NB4 (cell line): ENCODE measurements at regions not wholly inside any gene's neighbourhood (a gene's known extent, or its start where the extent isn't known, plus 50 kb on each side); places are given as distances from the start of the nearest gene placed in this dataset.
"Not testable (repeated sequence)": the region's sequence is repeated elsewhere in the genome, so short reads cannot be mapped to it uniquely, and the experiment has no call there.

ENCODE experiments used
- DNase-seq: peaks from one replicate; pipeline ENCODE4 v3.0.0; 2010; ENCODE audit warnings: low read depth
- H3K4me3 ChIP-seq: one replicate; pipeline ENCODE4 v1.5.1; 2011; ENCODE audit warnings: mild to moderate bottlenecking, low read depth, low read length, moderate library complexity
- MYC ChIP-seq: IDR thresholded peaks from 2 replicates; pipeline ENCODE4 v1.6.1; 2011; ENCODE audit warnings: low read depth, low read length
- POLR2A ChIP-seq: IDR thresholded peaks from 2 replicates; pipeline ENCODE4 v1.6.1; 2011; ENCODE audit warnings: mild to moderate bottlenecking; ENCODE audit not compliant: insufficient read length; ENCODE audit errors: extremely low read depth
- TF ChIP-seq, protein P1 (sequence below): IDR thresholded peaks from one replicate; pipeline ENCODE4 v1.5.1; 2012; ENCODE audit warnings: low read depth, low read length
- TF ChIP-seq, protein P2 (sequence below): IDR thresholded peaks from 2 replicates; pipeline ENCODE4 v1.6.1; 2011; ENCODE audit warnings: low read depth, low read length

DNA sequence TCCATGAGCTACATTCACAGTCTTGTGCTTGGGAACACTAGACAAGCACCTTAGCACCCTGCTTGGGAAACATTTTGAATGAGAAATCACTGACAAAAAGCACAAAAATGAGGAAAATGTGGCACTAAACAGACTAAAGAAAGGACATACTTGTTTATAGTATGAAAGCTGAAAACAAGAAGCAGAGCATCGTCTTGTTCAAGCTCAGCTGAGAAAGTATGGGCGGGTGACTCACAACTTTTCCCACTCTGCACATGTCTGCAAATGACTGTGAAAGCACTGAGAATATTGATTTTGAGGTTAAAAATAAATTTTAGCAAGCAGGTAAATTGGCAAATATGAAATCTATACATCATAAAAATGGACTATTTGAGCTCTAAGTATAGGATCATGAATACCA, 725.3 kb downstream of the COL12A1 start:
- no peak for DNase-seq
- no peak for TF ChIP-seq POLR2A
- TF ChIP-seq, protein P1, sequence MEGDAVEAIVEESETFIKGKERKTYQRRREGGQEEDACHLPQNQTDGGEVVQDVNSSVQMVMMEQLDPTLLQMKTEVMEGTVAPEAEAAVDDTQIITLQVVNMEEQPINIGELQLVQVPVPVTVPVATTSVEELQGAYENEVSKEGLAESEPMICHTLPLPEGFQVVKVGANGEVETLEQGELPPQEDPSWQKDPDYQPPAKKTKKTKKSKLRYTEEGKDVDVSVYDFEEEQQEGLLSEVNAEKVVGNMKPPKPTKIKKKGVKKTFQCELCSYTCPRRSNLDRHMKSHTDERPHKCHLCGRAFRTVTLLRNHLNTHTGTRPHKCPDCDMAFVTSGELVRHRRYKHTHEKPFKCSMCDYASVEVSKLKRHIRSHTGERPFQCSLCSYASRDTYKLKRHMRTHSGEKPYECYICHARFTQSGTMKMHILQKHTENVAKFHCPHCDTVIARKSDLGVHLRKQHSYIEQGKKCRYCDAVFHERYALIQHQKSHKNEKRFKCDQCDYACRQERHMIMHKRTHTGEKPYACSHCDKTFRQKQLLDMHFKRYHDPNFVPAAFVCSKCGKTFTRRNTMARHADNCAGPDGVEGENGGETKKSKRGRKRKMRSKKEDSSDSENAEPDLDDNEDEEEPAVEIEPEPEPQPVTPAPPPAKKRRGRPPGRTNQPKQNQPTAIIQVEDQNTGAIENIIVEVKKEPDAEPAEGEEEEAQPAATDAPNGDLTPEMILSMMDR, result no peak
- TF ChIP-seq, protein P2, sequence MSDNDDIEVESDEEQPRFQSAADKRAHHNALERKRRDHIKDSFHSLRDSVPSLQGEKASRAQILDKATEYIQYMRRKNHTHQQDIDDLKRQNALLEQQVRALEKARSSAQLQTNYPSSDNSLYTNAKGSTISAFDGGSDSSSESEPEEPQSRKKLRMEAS, result no peak
- no peak for TF ChIP-seq MYC
- H3K4me3 ChIP-seq, result no peak overlapping the region

DNA sequence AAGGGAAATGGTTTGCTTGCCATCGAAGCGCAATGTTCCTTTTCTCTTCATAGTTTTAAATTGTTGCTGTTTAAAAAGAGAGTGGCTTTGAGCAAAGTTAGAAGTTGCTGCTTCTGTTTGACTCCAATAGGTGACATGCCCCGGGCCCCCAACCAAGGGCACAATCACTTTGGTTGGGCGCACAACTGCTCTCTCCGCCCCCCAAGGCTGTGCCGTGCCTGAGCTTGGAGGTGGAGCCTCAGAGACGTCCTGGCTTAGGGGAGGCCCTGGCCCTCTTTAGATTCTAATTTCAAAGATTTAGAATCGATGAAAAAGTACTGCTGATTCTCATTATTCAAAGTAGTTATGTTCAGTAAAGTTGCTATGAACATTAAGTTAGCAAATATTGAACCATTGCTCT, 725.9 kb downstream of the COL12A1 start:
- no peak overlapping the region for H3K4me3 ChIP-seq
- no peak for TF ChIP-seq MYC
- DNase-seq, result no peak

DNA sequence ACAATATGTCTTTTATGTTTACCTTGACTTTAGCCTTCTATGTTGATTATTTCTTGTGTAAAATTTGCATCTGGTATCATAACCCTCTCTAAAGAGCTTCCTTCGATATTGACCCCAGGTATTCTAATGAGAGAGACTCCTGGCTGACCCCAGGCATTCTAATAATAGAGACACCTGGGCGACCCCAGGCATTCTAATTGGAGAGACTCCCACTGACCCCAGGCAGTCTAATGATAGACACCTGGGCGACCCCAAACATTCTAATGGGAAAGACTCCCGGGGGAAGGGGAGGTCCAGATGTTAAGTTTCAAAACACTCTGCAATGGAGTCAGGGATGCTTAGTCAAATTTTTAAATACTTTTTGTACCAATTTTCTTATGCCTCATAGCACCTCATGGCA, 726.4 kb downstream of the COL12A1 start:
- no peak for DNase-seq
- TF ChIP-seq, protein P1, result no peak
- TF ChIP-seq MYC (no peak), POLR2A (no peak)
- TF ChIP-seq, protein P2, result no peak
- H3K4me3 ChIP-seq, result no peak overlapping the region

DNA sequence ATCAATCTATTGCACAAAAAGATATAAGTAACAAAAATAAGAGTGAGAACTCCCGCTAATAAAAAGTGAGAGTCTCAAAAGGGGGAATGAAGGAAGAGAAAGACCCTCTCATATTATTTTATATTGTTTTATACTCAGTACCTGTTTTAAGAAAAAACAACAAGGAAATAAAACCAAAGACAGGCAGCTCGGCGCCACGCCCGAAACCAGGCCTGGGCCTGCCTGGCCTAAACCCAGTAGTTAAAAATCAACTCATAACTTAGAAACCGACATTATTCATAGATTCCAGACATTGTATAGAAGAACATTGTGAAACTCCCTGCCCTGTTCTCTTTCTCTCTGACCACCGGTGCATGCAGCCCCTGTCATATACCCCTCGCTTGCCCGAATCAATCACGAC, 731.8 kb downstream of the COL12A1 start:
- not testable (repeated sequence) for H3K4me3 ChIP-seq, DNase-seq

DNA sequence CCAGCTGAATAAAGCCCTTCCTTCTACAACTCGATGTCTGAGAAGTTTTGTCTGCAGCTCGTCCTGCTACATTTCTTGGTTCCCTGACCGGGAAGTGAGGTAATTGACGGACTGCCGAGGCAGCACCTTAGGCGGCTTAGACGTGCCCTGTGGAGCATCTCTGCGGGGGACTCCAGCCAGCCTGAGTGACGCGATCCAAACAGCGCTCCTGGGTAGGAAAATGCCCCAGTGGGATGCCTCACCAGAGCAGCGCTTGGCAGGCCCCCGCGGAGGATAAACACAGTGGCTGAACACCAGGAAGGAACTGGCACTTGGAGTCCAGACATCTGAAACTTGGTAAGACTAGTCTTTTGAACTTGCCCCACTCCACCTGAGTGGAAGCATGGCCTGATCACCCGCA, 737.3 kb downstream of the COL12A1 start:
- not testable (repeated sequence) for H3K4me3 ChIP-seq, DNase-seq

DNA sequence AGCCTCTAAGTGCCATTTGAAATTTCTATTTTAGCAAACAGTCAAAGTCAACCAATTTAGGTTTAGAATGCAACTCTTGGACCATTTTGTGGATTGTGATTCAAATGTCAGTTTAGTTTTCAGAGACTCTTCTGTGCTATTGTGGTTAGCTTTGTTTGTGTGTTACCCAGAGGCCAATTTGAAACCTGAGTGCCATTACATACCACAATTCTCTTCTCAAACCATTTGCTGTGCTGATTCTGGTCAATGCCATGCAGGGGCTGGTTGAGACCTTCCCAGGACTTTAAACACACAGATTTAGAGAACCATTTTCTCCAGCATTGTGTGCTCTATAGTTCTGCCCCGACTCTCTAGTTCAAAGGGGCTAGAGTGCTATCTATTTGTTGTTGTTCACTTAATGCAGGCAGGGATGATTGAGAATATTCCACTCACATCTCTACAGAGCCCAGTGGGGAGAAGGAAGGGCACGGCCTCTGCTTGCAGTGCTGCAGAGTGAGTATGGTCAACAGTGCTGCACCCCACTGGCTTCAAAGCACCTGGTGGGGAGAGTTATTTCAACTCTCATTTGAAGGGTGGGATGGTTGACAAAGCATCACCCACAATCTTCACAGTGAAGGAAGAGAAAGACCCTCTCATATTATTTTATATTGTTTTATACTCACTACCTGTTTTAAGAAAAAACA, 738.2 kb downstream of the COL12A1 start:
- no peak for DNase-seq
- no peak overlapping the region for H3K4me3 ChIP-seq
- TF ChIP-seq, protein P2, result no peak
- no peak for TF ChIP-seq POLR2A
- no peak for TF ChIP-seq MYC
- TF ChIP-seq, protein P1, result no peak

DNA sequence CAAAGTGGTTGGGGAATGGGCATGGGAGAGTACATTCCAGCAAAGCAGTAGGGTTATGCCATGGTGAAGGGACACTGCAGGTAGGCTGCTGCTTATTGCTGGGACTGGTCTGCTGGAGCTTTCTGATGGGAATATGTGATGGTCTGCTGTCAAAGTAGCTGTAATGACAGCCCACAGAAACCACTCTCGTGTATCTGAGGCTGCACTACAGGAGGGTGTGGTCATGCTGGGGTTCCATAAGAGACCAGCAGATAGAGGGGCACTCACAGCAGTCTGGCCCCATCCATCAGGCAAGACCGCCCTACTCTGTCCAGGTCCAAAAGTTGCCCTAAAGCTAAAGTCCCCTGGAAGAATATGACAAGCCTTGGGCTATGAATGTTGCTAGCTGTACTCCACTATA, 739.3 kb downstream of the COL12A1 start:
- TF ChIP-seq POLR2A (no peak), MYC (no peak)
- TF ChIP-seq, protein P2, result no peak
- TF ChIP-seq, protein P1, result no peak
- no peak for DNase-seq
- H3K4me3 ChIP-seq, result no peak overlapping the region

DNA sequence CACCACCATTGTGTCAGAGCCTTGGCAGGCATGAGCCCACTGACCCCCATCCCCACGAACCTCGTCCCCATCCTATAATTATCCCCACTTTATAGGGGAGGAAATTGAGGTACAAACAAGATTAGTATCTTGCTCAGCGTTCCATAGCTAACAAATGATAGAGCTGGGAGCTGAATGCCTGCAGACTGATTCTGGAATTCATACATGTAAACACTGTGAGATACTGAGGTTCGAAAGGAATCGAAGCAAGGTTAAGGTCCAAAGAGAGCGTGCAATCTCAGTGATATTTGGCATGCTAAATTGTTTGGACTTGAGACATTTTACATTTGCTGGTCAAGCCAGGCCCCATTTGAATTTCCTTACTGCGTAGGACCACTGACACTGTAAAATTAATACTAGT, 746.6 kb downstream of the COL12A1 start:
- TF ChIP-seq, protein P2, result no peak
- TF ChIP-seq, protein P1, result no peak
- no peak for TF ChIP-seq POLR2A
- TF ChIP-seq MYC, result no peak
- no peak for DNase-seq
- H3K4me3 ChIP-seq, result no peak overlapping the region
